ENCODE measurements at regions not wholly inside any gene's neighbourhood (a gene's known extent, or its start where the extent isn't known, plus 50 kb on each side); places are given as distances from the start of the nearest gene placed in this dataset.

DNA sequence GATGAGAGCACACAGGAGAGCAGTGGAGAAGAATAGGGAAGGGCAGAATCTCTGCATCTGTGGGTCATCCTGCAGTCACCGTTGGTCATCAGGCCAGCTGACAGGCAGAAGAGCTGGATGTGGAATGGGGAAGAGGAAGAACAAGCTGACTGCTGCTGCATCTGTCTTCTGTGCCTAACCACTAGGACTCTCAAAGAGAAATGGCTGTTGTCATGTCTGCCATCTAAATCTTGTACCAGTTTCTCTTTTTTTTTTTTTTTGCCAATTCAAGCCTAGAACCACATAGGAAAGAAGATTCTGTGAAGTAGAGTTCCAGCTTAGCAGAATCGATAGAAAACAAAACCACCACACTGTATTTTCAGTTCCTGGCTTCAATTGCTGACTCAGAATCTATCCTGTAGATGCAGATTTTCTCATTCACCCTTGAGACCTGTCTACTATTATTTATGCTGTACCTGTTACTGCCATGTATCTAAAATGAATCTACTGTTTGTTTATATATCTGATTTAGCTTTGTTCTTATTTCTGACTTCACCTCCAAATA lies 421.9 kb upstream of the PRICKLE1 start:
- Mint-ChIP-seq H3K9me3 (peaks cover 0 to 6% (median under 1%) of the 10 kb centered on the region in 8 donors), H3K27ac (peak overlapping the region in 1 of 7 donors; percentile 27), H3K4me1 (no peaks in the 10 kb centered on the region), H3K36me3 (no peaks in the 10 kb centered on the region), H3K27me3 (no peaks in the 10 kb centered on the region), H3K4me3 (peak overlapping the region in 1 of 8 donors; percentile 46)
- H3K4me1 ChIP-seq (ENCODE audit: insufficient read depth, low read length), result no peaks in the 10 kb centered on the region
- no peaks in the 10 kb centered on the region for H3K27me3 ChIP-seq (ENCODE audit: insufficient read depth, low read length)
- no peaks in the 10 kb centered on the region for H3K9me3 ChIP-seq (ENCODE audit: control insufficient read depth in 1 of 2, low read length in 2 of 2)
- H3K27ac ChIP-seq (ENCODE audit: low read depth, low read length), result no peak overlapping the region
- ChIA-PET POLR2A (ENCODE audit: partially characterized antibody) (no interaction called here), CTCF (ENCODE audit: partially characterized antibody) (no interaction called here)
- no peak for DNase-seq
- H3K36me3 ChIP-seq (ENCODE audit: insufficient read depth, low read length), result no peaks in the 10 kb centered on the region
- intact Hi-C loops (cut with micrococcal nuclease), result no loop called here
- H3K4me3 ChIP-seq (ENCODE audit: low read length in 2 of 2), result no peak overlapping the region

DNA sequence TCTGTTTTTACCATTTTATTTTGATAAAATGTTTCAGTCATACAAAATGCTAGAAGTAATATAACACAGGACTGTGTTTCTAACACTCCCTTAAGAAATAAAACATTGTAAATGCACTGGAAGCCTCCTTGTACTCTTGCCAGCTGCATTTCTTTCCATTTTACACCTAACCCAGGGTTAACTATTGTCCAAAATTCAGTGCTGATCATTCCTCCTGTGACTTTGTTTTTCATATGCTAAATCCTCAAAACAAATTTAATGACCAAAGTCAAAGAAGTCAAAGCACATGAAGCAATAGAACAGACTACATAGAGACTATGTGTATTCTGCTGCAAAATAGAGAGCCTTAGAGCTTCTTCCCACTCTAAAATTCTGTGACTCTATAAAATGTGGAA lies 420.3 kb upstream of the PRICKLE1 start:
- ChIA-PET CTCF (ENCODE audit: partially characterized antibody) (no interaction called here), POLR2A (ENCODE audit: partially characterized antibody) (no interaction called here)
- H3K27ac Mint-ChIP-seq, result no peak overlapping the region
- Histone ChIP-seq H3K36me3 (ENCODE audit: insufficient read depth, low read length) (no peaks in the 10 kb centered on the region), H3K9me3 (ENCODE audit: control insufficient read depth in 1 of 2, low read length in 2 of 2) (no peaks in the 10 kb centered on the region), H3K27ac (ENCODE audit: low read depth, low read length) (no peak overlapping the region), H3K4me1 (ENCODE audit: insufficient read depth, low read length) (no peaks in the 10 kb centered on the region), H3K4me3 (ENCODE audit: low read length in 2 of 2) (no peak overlapping the region), H3K27me3 (ENCODE audit: insufficient read depth, low read length) (no peaks in the 10 kb centered on the region)
- no peaks in the 10 kb centered on the region for H3K36me3 Mint-ChIP-seq
- no peaks in the 10 kb centered on the region for H3K4me1 Mint-ChIP-seq
- H3K4me3 Mint-ChIP-seq, result no peak overlapping the region
- intact Hi-C loops (cut with micrococcal nuclease), result no loop called here
- peaks cover 0 to 4% (median 0%) of the 10 kb centered on the region in 8 donors for H3K9me3 Mint-ChIP-seq
- H3K27me3 Mint-ChIP-seq, result no peaks in the 10 kb centered on the region
- no peak for DNase-seq

DNA sequence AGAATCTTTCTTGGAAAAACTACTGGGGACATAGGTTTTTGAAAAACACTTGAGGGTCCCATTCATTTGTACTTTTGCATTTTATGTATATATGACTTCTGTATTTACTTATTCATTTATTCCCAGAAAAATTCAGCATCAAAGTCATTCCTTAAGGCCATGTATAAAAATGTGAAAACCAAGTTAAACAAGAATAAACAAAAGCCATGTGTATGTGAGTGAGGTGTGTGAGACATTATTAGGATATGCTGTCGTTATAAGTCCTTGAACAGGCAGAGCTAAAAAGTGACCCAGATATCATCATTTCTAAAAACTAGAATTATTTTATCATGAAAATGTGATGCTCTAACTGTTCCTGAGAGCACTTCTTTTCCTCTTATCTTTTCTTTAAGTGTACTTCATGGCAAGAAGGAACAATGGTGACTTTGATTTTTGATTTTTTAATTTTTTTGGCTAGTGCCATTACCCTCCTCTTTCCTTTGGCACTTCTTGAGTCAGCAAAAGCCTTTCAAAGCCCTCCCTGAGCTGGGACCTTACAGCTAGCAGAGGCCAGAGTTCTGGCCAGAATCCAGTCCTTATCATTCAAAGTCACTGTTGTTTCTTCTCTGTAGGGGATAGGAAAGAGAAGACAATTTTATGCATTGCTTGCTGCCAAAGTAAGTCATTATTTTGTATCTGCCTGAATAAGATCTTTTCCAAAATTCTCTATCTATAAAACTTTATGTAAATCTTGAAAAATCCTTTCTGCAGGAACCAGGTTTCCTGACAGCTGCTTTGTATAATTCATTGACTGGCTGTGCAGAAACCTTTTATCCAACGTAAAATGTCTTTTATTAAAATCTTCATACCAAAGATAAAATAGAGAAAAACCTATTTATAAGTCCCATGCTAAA lies 419.7 kb upstream of the PRICKLE1 start:
- ChIA-PET POLR2A (ENCODE audit: partially characterized antibody) (no interaction called here), CTCF (ENCODE audit: partially characterized antibody) (no interaction called here)
- H3K27me3 ChIP-seq (ENCODE audit: insufficient read depth, low read length), result no peaks in the 10 kb centered on the region
- H3K4me3 ChIP-seq (ENCODE audit: low read length in 2 of 2), result no peak overlapping the region
- Mint-ChIP-seq H3K4me1 (no peaks in the 10 kb centered on the region), H3K27me3 (no peaks in the 10 kb centered on the region), H3K4me3 (no peak overlapping the region), H3K27ac (no peak overlapping the region), H3K36me3 (no peaks in the 10 kb centered on the region), H3K9me3 (peaks cover 0 to 2% (median 0%) of the 10 kb centered on the region in 8 donors)
- no peak for DNase-seq
- no peak overlapping the region for H3K27ac ChIP-seq (ENCODE audit: low read depth, low read length)
- H3K9me3 ChIP-seq (ENCODE audit: control insufficient read depth in 1 of 2, low read length in 2 of 2), result no peaks in the 10 kb centered on the region
- no peaks in the 10 kb centered on the region for H3K4me1 ChIP-seq (ENCODE audit: insufficient read depth, low read length)
- intact Hi-C loops (cut with micrococcal nuclease), result no loop called here
- H3K36me3 ChIP-seq (ENCODE audit: insufficient read depth, low read length), result no peaks in the 10 kb centered on the region

DNA sequence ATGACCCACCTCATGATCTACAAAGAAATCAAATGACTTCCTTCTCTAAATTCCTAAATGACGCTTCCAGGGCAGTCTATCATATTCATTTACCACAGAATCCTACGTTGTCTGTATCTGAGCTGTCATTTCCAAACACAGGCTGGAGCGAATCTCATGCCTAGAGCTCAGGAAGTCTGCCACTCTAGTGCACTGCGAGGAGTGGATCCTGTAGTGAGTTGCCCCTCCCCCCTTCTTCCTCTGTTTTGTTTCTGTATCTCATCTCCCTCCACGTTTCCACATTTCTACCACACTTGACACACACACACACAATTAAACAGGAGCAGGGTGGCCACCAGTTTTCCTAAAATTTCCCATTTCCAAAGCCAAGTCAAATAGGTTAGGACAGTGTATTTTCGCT lies 415.4 kb upstream of the PRICKLE1 start:
- CTCF ChIA-PET (ENCODE audit: partially characterized antibody), result no interaction called here
- no peak overlapping the region for H3K27ac ChIP-seq (ENCODE audit: low read depth, low read length)
- H3K4me1 ChIP-seq (ENCODE audit: insufficient read depth, low read length), result no peaks in the 10 kb centered on the region
- Mint-ChIP-seq H3K9me3 (peaks cover 0 to 2% (median 0%) of the 10 kb centered on the region in 8 donors), H3K27ac (peak overlapping the region in 1 of 7 donors; percentile 71), H3K4me3 (no peak overlapping the region), H3K36me3 (no peaks in the 10 kb centered on the region), H3K27me3 (no peaks in the 10 kb centered on the region), H3K4me1 (no peaks in the 10 kb centered on the region)
- no peak for DNase-seq
- POLR2A ChIA-PET (ENCODE audit: partially characterized antibody), result no interaction called here
- H3K4me3 ChIP-seq (ENCODE audit: low read length in 2 of 2), result no peak overlapping the region
- intact Hi-C loops (cut with micrococcal nuclease), result no loop called here
- H3K36me3 ChIP-seq (ENCODE audit: insufficient read depth, low read length), result no peaks in the 10 kb centered on the region
- H3K27me3 ChIP-seq (ENCODE audit: insufficient read depth, low read length), result no peaks in the 10 kb centered on the region
- H3K9me3 ChIP-seq (ENCODE audit: control insufficient read depth in 1 of 2, low read length in 2 of 2), result no peaks in the 10 kb centered on the region

DNA sequence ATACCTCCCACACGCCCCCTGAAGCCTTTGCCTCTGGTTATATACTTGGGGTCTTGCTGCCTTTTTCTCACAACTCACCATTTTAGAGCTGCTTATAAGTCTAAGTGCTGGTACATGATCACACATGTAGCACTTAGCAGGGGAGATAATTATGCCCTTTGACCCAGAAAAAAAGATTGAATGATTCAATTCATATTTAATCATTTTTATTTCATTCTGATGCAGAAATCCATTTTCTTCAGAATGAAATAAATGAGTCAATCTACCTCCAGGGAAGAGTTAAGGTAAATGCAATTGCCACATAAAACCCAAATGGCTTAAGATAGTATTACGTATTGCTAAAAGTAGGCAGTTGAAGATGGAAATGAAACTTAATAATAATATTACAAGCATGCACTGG lies 414.6 kb upstream of the PRICKLE1 start:
- Histone ChIP-seq H3K4me3 (ENCODE audit: low read length in 2 of 2) (no peak overlapping the region), H3K4me1 (ENCODE audit: insufficient read depth, low read length) (no peaks in the 10 kb centered on the region), H3K36me3 (ENCODE audit: insufficient read depth, low read length) (no peaks in the 10 kb centered on the region), H3K27me3 (ENCODE audit: insufficient read depth, low read length) (no peaks in the 10 kb centered on the region), H3K9me3 (ENCODE audit: control insufficient read depth in 1 of 2, low read length in 2 of 2) (no peaks in the 10 kb centered on the region), H3K27ac (ENCODE audit: low read depth, low read length) (no peak overlapping the region)
- ChIA-PET CTCF (ENCODE audit: partially characterized antibody) (no interaction called here), POLR2A (ENCODE audit: partially characterized antibody) (no interaction called here)
- no peak for DNase-seq
- intact Hi-C loops (cut with micrococcal nuclease), result no loop called here
- H3K9me3 Mint-ChIP-seq, result peaks cover 0 to 4% (median 0%) of the 10 kb centered on the region in 8 donors
- H3K27ac Mint-ChIP-seq, result no peak overlapping the region
- H3K4me1 Mint-ChIP-seq, result no peaks in the 10 kb centered on the region
- H3K27me3 Mint-ChIP-seq, result peaks cover 0 to 2% of the 10 kb centered on the region in 2 donors
- no peak overlapping the region for H3K4me3 Mint-ChIP-seq
- no peaks in the 10 kb centered on the region for H3K36me3 Mint-ChIP-seq

DNA sequence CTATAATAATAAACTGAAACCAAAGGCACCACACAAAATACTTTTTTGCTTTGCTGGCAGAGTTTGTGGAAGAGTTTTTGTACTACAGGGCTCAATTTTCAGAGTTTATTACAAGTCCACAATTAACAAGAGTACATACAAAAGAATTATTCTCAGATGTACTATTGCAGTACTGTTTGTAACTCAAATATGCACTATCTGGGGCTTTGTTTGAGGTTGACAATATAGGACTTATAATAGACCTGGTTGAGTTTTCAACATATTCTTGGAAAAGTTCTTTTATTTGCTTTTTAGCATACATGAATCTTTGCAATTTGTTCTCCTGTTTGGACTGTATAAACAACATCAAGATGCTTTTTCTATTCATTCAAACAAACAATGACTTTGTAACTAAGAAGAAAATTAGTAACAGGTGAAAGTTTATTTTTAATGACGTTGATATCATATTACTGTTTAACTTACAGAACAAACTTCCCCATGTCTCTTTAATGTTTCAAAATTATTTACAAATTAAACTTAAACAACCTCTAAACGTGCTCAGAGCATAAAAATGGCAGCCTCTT lies 407.4 kb upstream of the PRICKLE1 start:
- ChIA-PET CTCF (ENCODE audit: partially characterized antibody) (no interaction called here), POLR2A (ENCODE audit: partially characterized antibody) (no interaction called here)
- Histone ChIP-seq H3K36me3 (ENCODE audit: insufficient read depth, low read length) (no peaks in the 10 kb centered on the region), H3K27me3 (ENCODE audit: insufficient read depth, low read length) (no peaks in the 10 kb centered on the region), H3K4me1 (ENCODE audit: insufficient read depth, low read length) (no peaks in the 10 kb centered on the region), H3K27ac (ENCODE audit: low read depth, low read length) (no peak overlapping the region), H3K9me3 (ENCODE audit: control insufficient read depth in 1 of 2, low read length in 2 of 2) (no peaks in the 10 kb centered on the region), H3K4me3 (ENCODE audit: low read length in 2 of 2) (no peak overlapping the region)
- Mint-ChIP-seq H3K27ac (no peak overlapping the region), H3K27me3 (peaks cover 0 to 2% of the 10 kb centered on the region in 2 donors), H3K4me3 (no peak overlapping the region), H3K4me1 (no peaks in the 10 kb centered on the region), H3K36me3 (no peaks in the 10 kb centered on the region), H3K9me3 (peaks cover 0 to 9% (median 1%) of the 10 kb centered on the region in 8 donors)
- DNase-seq, result no peak
- intact Hi-C loops (cut with micrococcal nuclease), result no loop called here

DNA sequence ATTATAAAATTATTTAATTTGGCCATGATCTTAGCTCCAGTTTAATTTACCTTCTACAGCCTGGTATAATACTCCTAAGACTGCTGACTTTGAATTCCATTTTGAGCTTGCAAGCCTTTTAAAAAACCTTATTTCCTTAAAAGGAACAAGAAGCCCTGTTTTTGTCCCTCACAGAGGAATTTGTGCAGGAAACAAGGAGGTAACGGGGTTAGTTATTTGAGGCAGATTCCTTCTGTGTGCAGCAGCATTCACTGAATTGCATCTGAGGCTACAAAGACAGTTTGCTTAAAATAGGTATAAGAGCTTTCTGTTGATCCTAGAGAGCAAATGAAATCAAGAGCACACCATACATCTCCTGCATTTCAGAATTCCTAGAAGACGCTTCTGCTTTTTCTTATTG lies 403.3 kb upstream of the PRICKLE1 start:
- H3K27ac ChIP-seq (ENCODE audit: low read depth, low read length), result no peak overlapping the region
- Mint-ChIP-seq H3K4me3 (no peak overlapping the region), H3K27me3 (no peaks in the 10 kb centered on the region), H3K4me1 (no peaks in the 10 kb centered on the region), H3K9me3 (peaks cover 0 to 6% (median 3%) of the 10 kb centered on the region in 8 donors), H3K27ac (no peak overlapping the region), H3K36me3 (no peaks in the 10 kb centered on the region)
- no peaks in the 10 kb centered on the region for H3K9me3 ChIP-seq (ENCODE audit: control insufficient read depth in 1 of 2, low read length in 2 of 2)
- no peaks in the 10 kb centered on the region for H3K27me3 ChIP-seq (ENCODE audit: insufficient read depth, low read length)
- no peaks in the 10 kb centered on the region for H3K36me3 ChIP-seq (ENCODE audit: insufficient read depth, low read length)
- no peak overlapping the region for H3K4me3 ChIP-seq (ENCODE audit: low read length in 2 of 2)
- intact Hi-C loops (cut with micrococcal nuclease), result no loop called here
- DNase-seq, result no peak
- ChIA-PET POLR2A (ENCODE audit: partially characterized antibody) (no interaction called here), CTCF (ENCODE audit: partially characterized antibody) (no interaction called here)
- no peaks in the 10 kb centered on the region for H3K4me1 ChIP-seq (ENCODE audit: insufficient read depth, low read length)

Measured in CD4-positive, alpha-beta memory T cell (primary cell).